ENCODE measurements at regions not wholly inside any gene's neighbourhood (a gene's known extent, or its start where the extent isn't known, plus 50 kb on each side); places are given as distances from the start of the nearest gene placed in this dataset.

DNA sequence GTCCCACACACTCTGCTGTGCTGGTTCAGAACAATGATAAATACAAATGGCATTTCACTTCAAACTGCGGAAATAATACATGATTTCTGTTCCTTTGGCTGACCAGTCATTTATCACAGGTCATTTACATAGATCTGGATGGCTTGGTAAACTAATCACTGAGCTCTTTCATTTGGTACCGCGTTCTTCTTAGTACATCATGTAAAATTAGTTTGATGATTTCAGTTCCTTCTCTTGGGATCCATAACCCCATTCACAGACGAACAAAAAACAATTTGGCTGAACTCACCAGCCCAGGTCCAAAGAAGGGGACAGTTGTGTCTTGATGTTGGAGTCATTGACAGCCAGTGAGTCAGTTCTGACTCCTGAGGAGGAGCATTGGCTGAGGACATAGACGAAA lies 689.8 kb downstream of the INHBA start:
- TF ChIP-seq CREB5 (CRISPR knock-in tag; IDR thresholded peaks at IDR 0.05; ENCODE audit: low read depth) (no peak), ZFP3 (CRISPR knock-in tag; IDR thresholded peaks at IDR 0.05) (no peak), ZFP30 (CRISPR knock-in tag; IDR thresholded peaks at IDR 0.05) (no peak), TOX (CRISPR knock-in tag; IDR thresholded peaks at IDR 0.05; ENCODE audit: borderline replicate concordance) (no peak)
- TF ChIP-seq, protein P1, sequence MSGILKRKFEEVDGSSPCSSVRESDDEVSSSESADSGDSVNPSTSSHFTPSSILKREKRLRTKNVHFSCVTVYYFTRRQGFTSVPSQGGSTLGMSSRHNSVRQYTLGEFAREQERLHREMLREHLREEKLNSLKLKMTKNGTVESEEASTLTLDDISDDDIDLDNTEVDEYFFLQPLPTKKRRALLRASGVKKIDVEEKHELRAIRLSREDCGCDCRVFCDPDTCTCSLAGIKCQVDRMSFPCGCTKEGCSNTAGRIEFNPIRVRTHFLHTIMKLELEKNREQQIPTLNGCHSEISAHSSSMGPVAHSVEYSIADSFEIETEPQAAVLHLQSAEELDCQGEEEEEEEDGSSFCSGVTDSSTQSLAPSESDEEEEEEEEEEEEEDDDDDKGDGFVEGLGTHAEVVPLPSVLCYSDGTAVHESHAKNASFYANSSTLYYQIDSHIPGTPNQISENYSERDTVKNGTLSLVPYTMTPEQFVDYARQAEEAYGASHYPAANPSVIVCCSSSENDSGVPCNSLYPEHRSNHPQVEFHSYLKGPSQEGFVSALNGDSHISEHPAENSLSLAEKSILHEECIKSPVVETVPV (CRISPR knock-in tag; IDR thresholded peaks at IDR 0.05) = no peak
- TF ChIP-seq, protein P2, sequence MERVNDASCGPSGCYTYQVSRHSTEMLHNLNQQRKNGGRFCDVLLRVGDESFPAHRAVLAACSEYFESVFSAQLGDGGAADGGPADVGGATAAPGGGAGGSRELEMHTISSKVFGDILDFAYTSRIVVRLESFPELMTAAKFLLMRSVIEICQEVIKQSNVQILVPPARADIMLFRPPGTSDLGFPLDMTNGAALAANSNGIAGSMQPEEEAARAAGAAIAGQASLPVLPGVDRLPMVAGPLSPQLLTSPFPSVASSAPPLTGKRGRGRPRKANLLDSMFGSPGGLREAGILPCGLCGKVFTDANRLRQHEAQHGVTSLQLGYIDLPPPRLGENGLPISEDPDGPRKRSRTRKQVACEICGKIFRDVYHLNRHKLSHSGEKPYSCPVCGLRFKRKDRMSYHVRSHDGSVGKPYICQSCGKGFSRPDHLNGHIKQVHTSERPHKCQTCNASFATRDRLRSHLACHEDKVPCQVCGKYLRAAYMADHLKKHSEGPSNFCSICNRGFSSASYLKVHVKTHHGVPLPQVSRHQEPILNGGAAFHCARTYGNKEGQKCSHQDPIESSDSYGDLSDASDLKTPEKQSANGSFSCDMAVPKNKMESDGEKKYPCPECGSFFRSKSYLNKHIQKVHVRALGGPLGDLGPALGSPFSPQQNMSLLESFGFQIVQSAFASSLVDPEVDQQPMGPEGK (CRISPR knock-in tag; IDR thresholded peaks at IDR 0.05; ENCODE audit: borderline replicate concordance) = no peak

Data from SK-N-SH treated with all-trans-retinoic acid at 6 μM for 48 hours (cell line).